GM18870 (cell line): ENCODE measurements at regions not wholly inside any gene's neighbourhood (a gene's known extent, or its start where the extent isn't known, plus 50 kb on each side); places are given as distances from the start of the nearest gene placed in this dataset.

Experiments
- ATAC-seq: cut with Tn5 transposase; IDR thresholded peaks from one replicate; pipeline ENCODE4 v1.9.1; 2021; ENCODE audit warnings: moderate library complexity; ENCODE audit not compliant: unreplicated experiment

GRCh38 chr6:88263591-88263990, 97.4 kb upstream of the CNR1 start:
- ATAC-seq, result no peak

DNA sequence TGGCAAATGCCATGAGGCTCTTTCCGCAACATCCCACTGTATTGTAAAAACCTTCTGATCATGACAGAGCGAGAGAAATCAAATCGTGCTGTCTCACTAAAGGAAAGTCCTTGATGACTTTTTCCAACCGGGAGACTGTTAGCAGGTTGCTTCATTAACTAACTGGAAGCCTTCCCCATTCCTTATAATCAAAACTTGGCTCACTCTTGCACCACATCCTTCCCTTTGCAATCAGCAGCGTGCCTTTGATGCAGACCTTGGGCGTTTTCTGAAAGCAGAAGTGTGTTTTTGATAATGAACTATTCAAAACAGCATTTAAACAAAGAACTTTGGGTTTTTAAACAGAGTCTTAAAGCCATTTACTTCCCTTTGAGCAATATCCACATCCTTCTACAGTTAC, 96.2 kb upstream of the CNR1 start:
- ATAC-seq, result no peak

DNA sequence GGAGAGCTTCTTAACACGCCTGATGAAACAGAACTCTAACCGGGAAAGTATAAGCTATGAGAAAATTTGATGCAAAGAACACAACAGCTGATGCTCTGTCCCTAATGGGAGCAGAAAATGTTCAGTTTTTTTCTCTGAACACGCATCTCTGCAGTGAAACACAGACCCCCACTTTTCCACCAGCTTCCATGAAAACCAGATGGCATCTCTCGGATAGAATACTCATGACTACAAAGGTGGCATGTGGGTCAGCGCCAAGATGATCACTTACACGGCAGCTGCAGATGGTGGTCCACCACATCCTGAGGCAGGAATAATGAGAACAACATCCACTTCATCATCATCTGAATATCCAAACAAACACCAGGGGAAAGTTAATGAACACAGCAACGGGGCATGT, 85.2 kb upstream of the CNR1 start:
- no peak for ATAC-seq

- no peak for ATAC-seq
Measured at GRCh38 chr6:88248709-88249321, 82.7 kb upstream of the CNR1 start.

DNA sequence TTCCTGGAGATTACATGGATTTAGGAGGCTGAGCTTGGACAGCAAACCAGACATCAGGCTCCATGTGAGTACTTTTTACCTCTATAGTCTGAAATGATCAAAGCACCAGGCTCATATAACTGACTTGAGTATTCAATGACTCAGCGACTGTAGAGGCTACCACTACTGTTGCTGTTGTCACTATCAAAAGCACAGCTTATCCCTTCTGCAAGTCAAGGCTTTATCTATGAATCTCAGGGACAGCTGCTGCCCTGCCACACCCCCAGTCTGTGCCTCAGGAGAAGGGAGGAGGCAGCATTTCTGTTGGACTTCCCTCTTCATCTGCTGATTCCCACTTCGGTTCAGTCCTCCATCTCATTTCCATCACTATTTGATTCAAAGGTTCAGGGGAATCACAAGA, 80.5 kb upstream of the CNR1 start:
- no peak for ATAC-seq

- no peak for ATAC-seq
Measured at GRCh38 chr6:88244721-88245120, 78.6 kb upstream of the CNR1 start.

DNA sequence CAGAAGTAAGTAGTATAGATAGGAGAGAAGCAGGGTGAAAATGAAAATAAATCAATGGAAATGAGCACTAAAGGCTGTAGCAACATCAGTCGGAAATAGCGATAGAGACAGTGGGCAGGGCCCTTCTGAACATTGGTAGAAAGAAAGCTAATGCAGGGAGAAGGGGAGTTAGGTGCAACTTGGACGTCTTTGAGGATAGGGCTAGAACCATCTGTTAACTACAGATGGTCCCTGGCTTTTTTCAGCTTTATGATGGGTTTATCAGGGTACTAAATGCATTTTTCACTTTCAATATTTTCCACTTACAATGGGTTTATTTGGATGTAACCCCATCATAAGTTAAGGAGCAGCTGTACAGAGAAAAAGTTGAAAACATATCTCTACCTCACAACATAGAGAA, 72.8 kb upstream of the CNR1 start:
- ATAC-seq, result no peak

GRCh38 chr6:88238065-88238464, 71.9 kb upstream of the CNR1 start:
- ATAC-seq, result no peak

DNA sequence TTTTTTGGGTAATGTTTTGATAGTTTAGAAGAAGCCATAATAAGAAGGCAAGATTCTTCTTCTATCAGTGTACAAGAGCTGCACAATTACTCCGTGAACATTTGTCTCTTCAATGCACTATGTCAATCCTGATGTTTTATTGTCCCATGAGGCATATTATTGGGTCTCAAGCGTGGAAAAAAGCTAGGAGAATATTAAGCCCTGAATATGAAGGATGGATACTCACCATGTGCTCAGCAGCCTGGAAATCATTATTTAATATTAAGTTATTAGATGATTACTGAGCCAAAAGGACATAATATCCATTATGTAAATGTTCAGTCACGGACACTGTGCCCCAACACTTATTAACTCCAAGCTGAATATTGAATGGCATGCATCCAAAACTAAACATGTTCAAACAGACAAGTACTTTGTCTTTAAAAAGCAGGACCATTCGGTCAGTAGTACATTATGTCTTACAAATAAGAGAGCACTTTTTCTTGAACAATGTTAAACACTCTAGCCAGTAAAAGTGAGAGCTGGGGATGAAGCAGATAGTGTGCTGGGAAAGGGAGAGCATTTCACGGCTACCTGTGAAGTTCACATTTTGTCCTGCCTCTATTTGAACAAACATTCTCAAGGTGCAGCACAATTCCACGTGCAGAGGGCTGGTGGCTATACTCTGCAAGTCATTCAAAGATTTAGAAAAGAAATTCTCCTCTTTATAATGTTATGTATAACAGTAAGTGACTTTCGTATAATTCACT, 70.6 kb upstream of the CNR1 start:
- ATAC-seq, result no peak

DNA sequence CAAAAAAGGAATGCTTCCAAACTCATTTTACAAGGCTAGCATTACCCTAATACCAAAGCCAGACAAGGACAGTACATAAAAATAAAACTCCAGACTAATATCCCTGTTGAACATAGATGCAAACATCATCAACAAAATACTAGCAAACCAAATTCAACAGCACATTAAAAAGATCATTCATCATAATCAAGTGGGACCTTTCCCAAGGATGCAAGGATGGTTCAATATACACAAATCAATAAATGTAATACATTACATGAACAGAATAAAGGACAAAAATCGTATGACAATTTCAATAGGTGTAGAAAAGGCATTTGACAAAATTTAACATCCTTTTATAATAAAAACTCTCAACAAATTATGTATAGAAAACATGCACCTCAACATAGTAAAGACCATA, 66.6 kb upstream of the CNR1 start:
- no peak for ATAC-seq

DNA sequence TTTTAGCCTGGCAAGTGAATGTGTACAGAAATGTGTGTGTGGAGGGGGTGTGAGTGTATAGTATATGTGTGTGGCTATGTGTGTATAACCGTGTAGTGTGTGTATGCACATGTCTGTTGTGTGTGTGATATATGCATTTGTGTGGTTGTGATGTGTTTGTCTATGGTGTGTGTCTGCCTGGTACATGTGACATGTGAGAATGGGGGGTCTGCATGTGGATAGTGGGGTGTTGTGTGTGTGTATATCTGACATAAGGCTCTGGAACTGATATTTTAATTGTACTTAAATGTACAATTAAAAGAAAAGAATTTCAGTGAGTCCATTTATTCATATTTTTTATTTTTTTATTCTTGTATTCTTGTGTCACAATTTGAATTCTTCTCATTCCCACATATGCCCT, 57.2 kb upstream of the CNR1 start:
- no peak for ATAC-seq

GRCh38 chr6:88220493-88220892, 54.3 kb upstream of the CNR1 start:
- no peak for ATAC-seq

DNA sequence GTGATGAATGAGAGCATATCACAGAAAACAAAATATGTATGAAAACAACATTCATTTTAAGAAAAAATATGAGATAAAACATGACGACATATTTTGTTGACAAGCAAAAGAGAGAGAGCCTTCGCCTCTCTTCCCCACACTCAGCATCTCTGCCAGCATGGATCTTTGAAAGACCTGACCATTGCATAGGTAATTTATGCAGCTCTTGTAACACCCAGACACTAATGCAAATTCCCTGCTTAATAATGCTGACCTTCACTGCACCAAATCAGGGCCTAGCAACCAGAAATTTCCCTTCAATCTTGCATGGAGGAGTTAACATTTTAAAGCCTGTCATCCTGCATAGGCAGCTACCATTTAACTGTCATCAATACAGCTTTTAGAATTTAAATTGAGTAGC, 50.0 kb upstream of the CNR1 start:
- no peak for ATAC-seq
